ENCODE measurements at regions not wholly inside any gene's neighbourhood (a gene's known extent, or its start where the extent isn't known, plus 50 kb on each side); places are given as distances from the start of the nearest gene placed in this dataset.

DNA sequence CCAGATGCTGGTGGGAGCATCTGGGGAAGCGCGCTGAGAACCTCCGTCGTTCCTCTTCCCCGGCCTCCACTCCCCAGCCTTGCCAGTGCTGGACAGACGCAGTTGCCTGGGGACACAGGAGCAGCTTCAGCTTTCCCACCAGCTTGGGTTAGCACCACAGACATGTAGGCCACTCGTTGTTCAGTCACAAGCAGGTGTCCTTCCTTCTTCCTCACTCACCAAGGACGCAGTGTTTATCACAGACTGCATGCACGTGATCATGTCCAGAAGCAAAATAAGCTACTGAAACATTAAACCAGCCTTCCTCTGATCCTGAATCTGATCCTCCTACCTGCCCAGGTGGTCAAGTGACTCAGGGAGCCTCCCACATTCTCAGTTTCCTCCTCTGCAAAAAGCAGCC lies 232.9 kb downstream of the SYK start:
- no peak overlapping the region for H3K27ac ChIP-seq

DNA sequence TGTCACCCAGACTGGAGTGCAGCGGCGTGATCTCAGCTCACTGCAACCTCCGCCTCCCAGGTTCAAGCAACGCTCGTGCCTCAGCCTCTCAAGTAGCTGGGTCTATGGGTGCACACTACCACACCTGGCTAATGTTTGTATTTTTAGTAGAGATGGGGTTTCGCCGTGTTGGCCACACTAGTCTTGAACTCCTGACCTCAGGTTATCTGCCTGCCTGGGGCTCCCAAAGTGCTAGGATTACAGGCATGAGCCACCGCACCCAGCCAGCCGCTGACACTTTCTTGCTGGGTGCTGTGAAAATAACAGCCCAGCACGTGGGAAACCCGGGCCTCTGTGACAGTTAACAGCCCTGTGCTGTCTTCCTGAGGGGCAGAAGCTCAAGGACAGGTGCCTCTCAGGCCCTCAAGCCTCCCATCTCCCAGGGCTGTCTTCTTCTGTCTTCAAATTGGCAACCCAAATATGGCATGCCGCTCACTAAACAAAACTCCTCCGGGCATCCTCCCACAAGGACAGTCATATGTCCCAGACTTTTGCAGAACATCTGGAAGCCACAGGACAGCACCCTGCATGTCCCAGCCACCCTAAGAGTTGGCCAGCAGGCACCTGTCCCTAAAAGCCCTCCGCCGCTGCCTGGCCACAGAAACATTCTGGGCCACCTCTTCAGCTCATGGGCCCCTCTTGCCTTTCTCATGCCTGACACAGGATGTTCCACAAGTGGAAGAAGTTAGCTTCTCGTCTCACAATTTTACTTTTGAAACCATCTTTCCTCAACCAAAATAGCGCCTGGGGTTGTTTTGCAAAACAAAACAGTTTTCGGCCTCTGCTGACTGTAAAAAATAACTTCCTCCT lies 233.6 kb downstream of the SYK start:
- 83% methylated on average over 18 of the region's 18 CpGs for WGBS
- peaks cover 32% of the 10 kb centered on the region for H3K4me1 ChIP-seq
- no peaks in the 10 kb centered on the region for H3K36me3 ChIP-seq
- TF ChIP-seq, protein P1, sequence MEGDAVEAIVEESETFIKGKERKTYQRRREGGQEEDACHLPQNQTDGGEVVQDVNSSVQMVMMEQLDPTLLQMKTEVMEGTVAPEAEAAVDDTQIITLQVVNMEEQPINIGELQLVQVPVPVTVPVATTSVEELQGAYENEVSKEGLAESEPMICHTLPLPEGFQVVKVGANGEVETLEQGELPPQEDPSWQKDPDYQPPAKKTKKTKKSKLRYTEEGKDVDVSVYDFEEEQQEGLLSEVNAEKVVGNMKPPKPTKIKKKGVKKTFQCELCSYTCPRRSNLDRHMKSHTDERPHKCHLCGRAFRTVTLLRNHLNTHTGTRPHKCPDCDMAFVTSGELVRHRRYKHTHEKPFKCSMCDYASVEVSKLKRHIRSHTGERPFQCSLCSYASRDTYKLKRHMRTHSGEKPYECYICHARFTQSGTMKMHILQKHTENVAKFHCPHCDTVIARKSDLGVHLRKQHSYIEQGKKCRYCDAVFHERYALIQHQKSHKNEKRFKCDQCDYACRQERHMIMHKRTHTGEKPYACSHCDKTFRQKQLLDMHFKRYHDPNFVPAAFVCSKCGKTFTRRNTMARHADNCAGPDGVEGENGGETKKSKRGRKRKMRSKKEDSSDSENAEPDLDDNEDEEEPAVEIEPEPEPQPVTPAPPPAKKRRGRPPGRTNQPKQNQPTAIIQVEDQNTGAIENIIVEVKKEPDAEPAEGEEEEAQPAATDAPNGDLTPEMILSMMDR (IDR thresholded peaks at IDR 0.05), result no peak
- TF ChIP-seq POLR2AphosphoS5 (IDR thresholded peaks at IDR 0.05), result no peak
- TF ChIP-seq POLR2A (IDR thresholded peaks at IDR 0.05), result no peak
- TF ChIP-seq EP300 (IDR thresholded peaks at IDR 0.05), result no peak
- H3K9me3 ChIP-seq, result no peaks in the 10 kb centered on the region
- H3K4me3 ChIP-seq, result no peak overlapping the region
- H3K27ac ChIP-seq, result no peak overlapping the region
- no peaks in the 10 kb centered on the region for H3K27me3 ChIP-seq
- peak in 1 of 2 donors; percentile 52 for DNase-seq (ENCODE audit: low spot score in 2 of 2)

More for the DNA sequence above, 232.9 kb downstream of the SYK start:
- Histone ChIP-seq H3K27me3 (no peaks in the 10 kb centered on the region), H3K4me3 (no peak overlapping the region), H3K9me3 (no peaks in the 10 kb centered on the region), H3K36me3 (no peaks in the 10 kb centered on the region), H3K4me1 (peaks cover 32% of the 10 kb centered on the region)
- peak in 1 of 2 donors; percentile 35 for DNase-seq (ENCODE audit: low spot score in 2 of 2)
- 95% methylated on average over 9 of the region's 9 CpGs for WGBS
- TF ChIP-seq, protein P1 (IDR thresholded peaks at IDR 0.05), result no peak

DNA sequence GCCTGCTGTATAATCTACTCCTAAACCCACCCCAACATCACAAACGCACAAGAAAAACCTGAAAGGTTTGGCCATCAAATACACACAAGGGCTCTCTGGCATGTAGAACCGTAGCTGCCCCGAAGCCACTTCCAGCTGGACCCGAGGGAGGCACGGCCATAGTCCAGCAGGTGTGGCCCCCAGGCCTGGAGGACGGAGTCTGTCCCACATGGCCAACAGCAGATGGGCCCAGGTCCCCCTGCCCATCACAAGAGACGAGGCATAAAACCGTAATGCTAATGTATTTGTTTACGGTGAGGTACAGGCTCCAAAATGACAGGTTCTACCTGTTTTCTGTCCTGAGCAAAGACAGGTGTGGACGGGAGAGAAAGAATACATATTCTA lies 234.2 kb downstream of the SYK start:
- no peak overlapping the region for H3K4me3 ChIP-seq
- whole genome bisulfite sequencing, result 82% methylated on average over 10 of the region's 10 CpGs
- H3K27ac ChIP-seq, result no peak overlapping the region
- no peaks in the 10 kb centered on the region for H3K36me3 ChIP-seq
- peaks cover 32% of the 10 kb centered on the region for H3K4me1 ChIP-seq
- TF ChIP-seq, protein P1 (IDR thresholded peaks at IDR 0.05), result no peak
- TF ChIP-seq POLR2AphosphoS5 (IDR thresholded peaks at IDR 0.05) (no peak), POLR2A (IDR thresholded peaks at IDR 0.05) (no peak), EP300 (IDR thresholded peaks at IDR 0.05) (no peak)
- H3K9me3 ChIP-seq, result no peaks in the 10 kb centered on the region
- no peaks in the 10 kb centered on the region for H3K27me3 ChIP-seq
- DNase-seq (ENCODE audit: low spot score in 2 of 2), result peak in 1 of 2 donors; percentile 40

GRCh38 chr9:91036356-91036755 lies 234.7 kb downstream of the SYK start:
- no peak overlapping the region for H3K4me3 ChIP-seq
- no peak overlapping the region for H3K27ac ChIP-seq
- peaks cover 32% of the 10 kb centered on the region for H3K4me1 ChIP-seq
- peak in 1 of 2 donors; percentile 57 for DNase-seq (ENCODE audit: low spot score in 2 of 2)
- no peaks in the 10 kb centered on the region for H3K9me3 ChIP-seq
- no peaks in the 10 kb centered on the region for H3K27me3 ChIP-seq
- no peaks in the 10 kb centered on the region for H3K36me3 ChIP-seq
- TF ChIP-seq EP300 (IDR thresholded peaks at IDR 0.05), result no peak
- TF ChIP-seq POLR2AphosphoS5 (IDR thresholded peaks at IDR 0.05), result no peak
- TF ChIP-seq, protein P1 (IDR thresholded peaks at IDR 0.05), result no peak
- WGBS, result 91% methylated on average over 8 of the region's 8 CpGs

GRCh38 chr9:91036826-91037510 lies 235.3 kb downstream of the SYK start:
- peak; percentile 91 for DNase-seq (ENCODE audit: low spot score in 2 of 2)
- WGBS, result 47% methylated on average over 16 of the region's 32 CpGs
- Histone ChIP-seq H3K4me3 (no peak overlapping the region), H3K4me1 (peaks cover 32% of the 10 kb centered on the region), H3K27ac (peak overlapping the region; percentile 65), H3K36me3 (no peaks in the 10 kb centered on the region), H3K27me3 (no peaks in the 10 kb centered on the region), H3K9me3 (no peaks in the 10 kb centered on the region)
- TF ChIP-seq EP300 (IDR thresholded peaks at IDR 0.05) (no peak), POLR2A (IDR thresholded peaks at IDR 0.05) (peak in 1 of 2 donors; percentile 1), POLR2AphosphoS5 (IDR thresholded peaks at IDR 0.05) (peak in 2 of 3 donors; percentile 32 to 73)
- TF ChIP-seq, protein P1 (IDR thresholded peaks at IDR 0.05), result peak; percentile 38 to 48
